Fibroblast of lung (primary cell): ENCODE measurements at regions not wholly inside any gene's neighbourhood (a gene's known extent, or its start where the extent isn't known, plus 50 kb on each side); places are given as distances from the start of the nearest gene placed in this dataset.

Experiments used
- DNase-seq, 2 donors: peaks; one replicate each; pipeline versions ENCODE4 v3.0.0 to v3.0.0-alpha.2; 2010; ENCODE audit warnings: low read depth in 2 of 2
- H2AFZ ChIP-seq: 2 replicates; pipeline ENCODE4 v1.5.1; 2012; ENCODE audit warnings: low read length, control low read depth, inconsistent platforms
- H3K27ac ChIP-seq: 2 replicates; pipeline ENCODE4 v1.5.1; 2011; ENCODE audit warnings: low read length, control low read depth; ENCODE audit not compliant: insufficient read depth
- H3K27me3 ChIP-seq: 2 replicates; pipeline ENCODE4 v1.5.1; 2011; ENCODE audit warnings: mild to moderate bottlenecking, low read length; ENCODE audit not compliant: control insufficient read depth, insufficient read depth
- H3K36me3 ChIP-seq: 2 replicates; pipeline ENCODE4 v1.5.1; 2011; ENCODE audit warnings: low read length; ENCODE audit not compliant: control insufficient read depth, insufficient read depth
- H3K4me1 ChIP-seq: 2 replicates; pipeline ENCODE4 v1.5.1; 2011; ENCODE audit warnings: low read length; ENCODE audit not compliant: control insufficient read depth, insufficient read depth; ENCODE audit errors: extremely low read depth
- H3K4me2 ChIP-seq: 2 replicates; pipeline ENCODE4 v1.5.1; 2011; ENCODE audit warnings: low read length, control low read depth; ENCODE audit not compliant: insufficient read depth; ENCODE audit errors: extremely low read depth
- H3K4me3 ChIP-seq, 4 experiments: fragments of 200-600 bp in 1 of 4; sonication (generic) in 1 of 4; replicated peaks in 1 of 4; 2 replicates each; pipeline ENCODE4 v1.5.1; 2011 to 2016; ENCODE audit warnings: low read length in 4 of 4, low read depth in 3 of 4, mild to moderate bottlenecking in 3 of 4, control low read depth in 2 of 4, inconsistent platforms in 1 of 4, mixed read lengths in 1 of 4; ENCODE audit not compliant: insufficient read depth in 1 of 4; ENCODE audit errors: control extremely low read depth in 1 of 4
- H3K79me2 ChIP-seq: 2 replicates; pipeline ENCODE4 v1.5.1; 2012; ENCODE audit warnings: mild to moderate bottlenecking, low read length, inconsistent platforms; ENCODE audit not compliant: control insufficient read depth, insufficient read depth
- H3K9ac ChIP-seq: 2 replicates; pipeline ENCODE4 v1.5.1; 2011; ENCODE audit warnings: mild to moderate bottlenecking, low read length, control low read depth; ENCODE audit not compliant: insufficient read depth
- H3K9me3 ChIP-seq: 2 replicates; pipeline ENCODE4 v1.5.1; 2012; ENCODE audit warnings: low read depth, low read length; ENCODE audit not compliant: control insufficient read depth, insufficient read depth
- H4K20me1 ChIP-seq: 2 replicates; pipeline ENCODE4 v1.5.1; 2011; ENCODE audit warnings: low read length; ENCODE audit not compliant: control insufficient read depth, insufficient read depth; ENCODE audit errors: extremely low read depth
- EZH2 ChIP-seq: IDR thresholded peaks from 2 replicates; pipeline ENCODE4 v1.5.1; 2012; ENCODE audit warnings: low read length, control low read depth, mild to moderate bottlenecking; ENCODE audit errors: missing control alignments
- TF ChIP-seq, protein P1 (sequence below), 2 donors: IDR thresholded peaks in 1 of 2; conservative IDR thresholded peaks in 1 of 2; 1 replicate in 1 of 2; 2 replicates in 1 of 2; pipeline ENCODE4 v1.5.1; 2011 to 2012; ENCODE audit warnings: low read length in 2 of 2, control low read depth in 1 of 2, inconsistent platforms in 1 of 2, low read depth in 1 of 2, mild to moderate bottlenecking in 1 of 2

DNA sequence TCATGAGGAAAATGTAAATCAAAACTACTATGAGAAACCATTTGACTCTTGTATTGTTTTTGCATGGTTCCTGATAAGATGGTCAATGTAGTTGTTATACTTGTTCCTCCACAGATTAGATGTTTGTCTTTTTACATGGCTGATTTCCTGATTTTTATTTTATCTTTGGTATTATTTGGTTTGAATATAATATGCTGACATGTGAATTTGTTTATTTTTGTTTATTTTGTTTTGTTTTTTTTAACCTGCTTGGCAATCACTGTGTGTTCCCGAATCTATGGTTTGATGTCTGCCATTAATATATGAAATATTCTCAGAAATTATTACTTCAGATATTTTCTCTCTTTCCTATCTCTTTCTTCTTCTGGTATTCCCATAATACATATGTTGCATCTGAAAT, 899.5 kb upstream of the ADGRB3 start:
- Histone ChIP-seq H3K36me3 (no peaks in the 10 kb centered on the region), H4K20me1 (no peaks in the 10 kb centered on the region), H3K4me3 (no peak overlapping the region), H3K9ac (no peak overlapping the region), H2AFZ (no peak overlapping the region), H3K9me3 (no peaks in the 10 kb centered on the region), H3K79me2 (no peaks in the 10 kb centered on the region), H3K4me1 (no peaks in the 10 kb centered on the region), H3K27ac (no peak overlapping the region), H3K27me3 (no peaks in the 10 kb centered on the region), H3K4me2 (no peak overlapping the region)
- DNase-seq, result no peak
- TF ChIP-seq, protein P1, sequence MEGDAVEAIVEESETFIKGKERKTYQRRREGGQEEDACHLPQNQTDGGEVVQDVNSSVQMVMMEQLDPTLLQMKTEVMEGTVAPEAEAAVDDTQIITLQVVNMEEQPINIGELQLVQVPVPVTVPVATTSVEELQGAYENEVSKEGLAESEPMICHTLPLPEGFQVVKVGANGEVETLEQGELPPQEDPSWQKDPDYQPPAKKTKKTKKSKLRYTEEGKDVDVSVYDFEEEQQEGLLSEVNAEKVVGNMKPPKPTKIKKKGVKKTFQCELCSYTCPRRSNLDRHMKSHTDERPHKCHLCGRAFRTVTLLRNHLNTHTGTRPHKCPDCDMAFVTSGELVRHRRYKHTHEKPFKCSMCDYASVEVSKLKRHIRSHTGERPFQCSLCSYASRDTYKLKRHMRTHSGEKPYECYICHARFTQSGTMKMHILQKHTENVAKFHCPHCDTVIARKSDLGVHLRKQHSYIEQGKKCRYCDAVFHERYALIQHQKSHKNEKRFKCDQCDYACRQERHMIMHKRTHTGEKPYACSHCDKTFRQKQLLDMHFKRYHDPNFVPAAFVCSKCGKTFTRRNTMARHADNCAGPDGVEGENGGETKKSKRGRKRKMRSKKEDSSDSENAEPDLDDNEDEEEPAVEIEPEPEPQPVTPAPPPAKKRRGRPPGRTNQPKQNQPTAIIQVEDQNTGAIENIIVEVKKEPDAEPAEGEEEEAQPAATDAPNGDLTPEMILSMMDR (conservative IDR thresholded peaks at IDR 0.05 in 1 of 2, IDR thresholded peaks at IDR 0.05 in 1 of 2; ENCODE audit: low read depth in 1 of 2, low read length in 2 of 2), result no peak
- TF ChIP-seq EZH2, result no peak

DNA sequence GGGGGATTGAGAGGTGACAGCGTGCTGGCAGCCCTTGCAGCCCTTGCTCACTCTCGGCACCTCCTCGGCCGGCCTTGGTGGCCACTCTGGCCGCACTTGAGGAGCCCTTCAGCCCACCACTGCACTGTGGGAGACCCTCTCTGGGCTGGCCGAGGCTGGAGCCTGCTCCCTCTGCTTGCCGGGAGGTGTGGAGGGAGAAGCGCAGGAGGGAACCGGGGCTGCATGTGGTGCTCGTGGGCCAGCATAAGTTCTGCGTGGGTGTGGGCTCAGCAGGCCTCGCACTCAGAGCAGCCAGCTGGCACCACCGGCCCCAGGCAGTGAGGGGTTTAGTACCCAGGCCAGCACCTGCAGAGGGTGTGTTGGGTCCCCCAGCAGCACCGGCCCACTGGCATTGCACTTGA, 912.2 kb upstream of the ADGRB3 start:
- H3K36me3 ChIP-seq, result no peaks in the 10 kb centered on the region
- no peak overlapping the region for H2AFZ ChIP-seq
- no peak overlapping the region for H3K4me2 ChIP-seq
- no peak for TF ChIP-seq EZH2
- TF ChIP-seq, protein P1 (conservative IDR thresholded peaks at IDR 0.05 in 1 of 2, IDR thresholded peaks at IDR 0.05 in 1 of 2; ENCODE audit: low read depth in 1 of 2, low read length in 2 of 2), result no peak
- no peak for DNase-seq
- no peak overlapping the region for H3K27ac ChIP-seq
- no peaks in the 10 kb centered on the region for H3K27me3 ChIP-seq
- no peaks in the 10 kb centered on the region for H3K79me2 ChIP-seq
- H3K4me1 ChIP-seq, result no peaks in the 10 kb centered on the region
- H3K9ac ChIP-seq, result no peak overlapping the region
- H3K9me3 ChIP-seq, result no peaks in the 10 kb centered on the region
- H3K4me3 ChIP-seq, result no peak overlapping the region
- no peaks in the 10 kb centered on the region for H4K20me1 ChIP-seq

DNA sequence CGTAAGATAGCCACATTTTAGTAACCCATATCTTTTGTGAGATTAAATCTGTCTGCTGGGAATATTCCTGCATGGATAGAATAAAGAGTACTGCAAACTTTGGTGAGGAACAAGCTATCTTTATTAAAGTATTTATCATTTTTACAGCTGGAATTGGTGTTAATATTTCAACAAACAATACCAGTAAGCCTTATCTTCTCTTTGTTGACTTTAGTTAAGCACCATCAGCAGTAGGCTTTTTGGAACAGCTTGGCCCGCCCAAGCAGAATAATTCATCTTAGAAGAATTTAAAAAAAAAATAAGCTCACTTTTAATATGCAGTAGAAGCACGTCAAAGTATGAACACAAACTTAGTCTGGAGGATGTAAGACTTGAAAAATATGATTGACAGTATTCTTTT, 917.8 kb upstream of the ADGRB3 start:
- Histone ChIP-seq H3K4me3 (no peak overlapping the region), H2AFZ (no peak overlapping the region), H4K20me1 (no peaks in the 10 kb centered on the region), H3K36me3 (no peaks in the 10 kb centered on the region), H3K9ac (no peak overlapping the region), H3K4me2 (no peak overlapping the region), H3K9me3 (no peaks in the 10 kb centered on the region), H3K27ac (no peak overlapping the region), H3K27me3 (no peaks in the 10 kb centered on the region), H3K4me1 (no peaks in the 10 kb centered on the region), H3K79me2 (no peaks in the 10 kb centered on the region)
- DNase-seq, result peak; percentile 52 to 71
- no peak for TF ChIP-seq EZH2
- TF ChIP-seq, protein P1 (conservative IDR thresholded peaks at IDR 0.05 in 1 of 2, IDR thresholded peaks at IDR 0.05 in 1 of 2; ENCODE audit: low read depth in 1 of 2, low read length in 2 of 2), result no peak
